ENCODE measurements at regions not wholly inside any gene's neighbourhood (a gene's known extent, or its start where the extent isn't known, plus 50 kb on each side); places are given as distances from the start of the nearest gene placed in this dataset.

DNA sequence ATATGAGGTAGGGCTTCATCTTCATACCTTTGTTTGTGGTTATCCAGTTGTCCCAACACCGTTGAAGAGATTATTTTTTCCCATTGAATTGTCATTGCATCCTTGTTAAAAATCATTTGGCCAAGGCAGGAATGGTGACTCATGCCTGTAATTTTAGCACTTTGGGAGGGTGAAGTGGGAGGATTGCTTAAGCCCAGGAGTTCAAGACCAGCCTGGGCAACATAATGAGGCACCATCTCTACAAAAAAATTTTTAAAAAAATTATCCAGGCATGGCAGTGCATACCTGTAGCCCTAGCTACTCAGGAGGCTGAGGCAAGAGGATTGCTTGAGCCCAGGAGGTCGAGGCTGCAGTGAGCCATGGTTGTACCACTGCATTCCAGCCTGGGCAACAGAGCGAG, 223.9 kb downstream of the TANC2 start:
- TF ChIP-seq, protein P1, sequence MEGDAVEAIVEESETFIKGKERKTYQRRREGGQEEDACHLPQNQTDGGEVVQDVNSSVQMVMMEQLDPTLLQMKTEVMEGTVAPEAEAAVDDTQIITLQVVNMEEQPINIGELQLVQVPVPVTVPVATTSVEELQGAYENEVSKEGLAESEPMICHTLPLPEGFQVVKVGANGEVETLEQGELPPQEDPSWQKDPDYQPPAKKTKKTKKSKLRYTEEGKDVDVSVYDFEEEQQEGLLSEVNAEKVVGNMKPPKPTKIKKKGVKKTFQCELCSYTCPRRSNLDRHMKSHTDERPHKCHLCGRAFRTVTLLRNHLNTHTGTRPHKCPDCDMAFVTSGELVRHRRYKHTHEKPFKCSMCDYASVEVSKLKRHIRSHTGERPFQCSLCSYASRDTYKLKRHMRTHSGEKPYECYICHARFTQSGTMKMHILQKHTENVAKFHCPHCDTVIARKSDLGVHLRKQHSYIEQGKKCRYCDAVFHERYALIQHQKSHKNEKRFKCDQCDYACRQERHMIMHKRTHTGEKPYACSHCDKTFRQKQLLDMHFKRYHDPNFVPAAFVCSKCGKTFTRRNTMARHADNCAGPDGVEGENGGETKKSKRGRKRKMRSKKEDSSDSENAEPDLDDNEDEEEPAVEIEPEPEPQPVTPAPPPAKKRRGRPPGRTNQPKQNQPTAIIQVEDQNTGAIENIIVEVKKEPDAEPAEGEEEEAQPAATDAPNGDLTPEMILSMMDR (IDR thresholded peaks at IDR 0.05; ENCODE audit: low read length), result no peak
- TF ChIP-seq EZH2 (IDR thresholded peaks at IDR 0.05; ENCODE audit: borderline replicate concordance, low read length), result no peak
